Ovary (tissue), 7 donors: ENCODE measurements at regions not wholly inside any gene's neighbourhood (a gene's known extent, or its start where the extent isn't known, plus 50 kb on each side); places are given as distances from the start of the nearest gene placed in this dataset.

Experiments used
- DNase-seq, 5 donors: peaks; one replicate each; pipeline ENCODE4 v3.0.0-alpha.2; 2019 to 2020
- H3K27ac ChIP-seq, 2 donors: fragments of 200-600 bp; one replicate each; pipeline versions ENCODE4 v1.5.1 to v1.8.0; 2019 to 2022
- H3K27me3 ChIP-seq: fragments of 200-600 bp; one replicate; pipeline ENCODE4 v1.8.0; 2022
- H3K36me3 ChIP-seq: fragments of 200-600 bp; sonication (generic); one replicate; pipeline ENCODE4 v1.5.1; 2019
- H3K4me1 ChIP-seq: one replicate; pipeline ENCODE4 v1.8.1; 2013; ENCODE audit warnings: mild to moderate bottlenecking, moderate library complexity; ENCODE audit not compliant: insufficient read depth
- H3K4me3 ChIP-seq: fragments of 200-600 bp; sonication (generic); one replicate; pipeline ENCODE4 v1.5.1; 2017
- H3K9me3 ChIP-seq, 2 donors: fragments of 200-600 bp in 1 of 2; sonication (generic) in 1 of 2; one replicate each; pipeline versions ENCODE4 v1.5.1 to v1.8.1; 2013 to 2019; ENCODE audit warnings: mild to moderate bottlenecking in 1 of 2, moderate library complexity in 1 of 2
- EP300 ChIP-seq: sonication (generic); formaldehyde crosslinking; IDR thresholded peaks from one replicate; pipeline ENCODE4 v1.6.1; 2017; ENCODE audit warnings: antibody characterized with exemption
- POLR2A ChIP-seq: fragments of 450-650 bp; IDR thresholded peaks from one replicate; pipeline ENCODE4 v1.6.1; 2017; ENCODE audit warnings: antibody characterized with exemption, mild to moderate bottlenecking, moderate library complexity
- WGBS, 3 donors: extraction: QIAGEN DNeasy Blood & Tissue Kit in 1 of 3; methylation state at CpG; one replicate each; pipeline versions ENCODE4 v1.1.5 to v1.1.7; 2013 to 2017; 5-methylcytosine and 5-hydroxymethylcytosine counted together
- intact Hi-C, 4 donors: fragments of 100-400 bp; cut with DNase I; formaldehyde crosslinking; loops; one replicate each; pipeline versions ENCODE4 v1.11.0 to v1.15.1; 2022 to 2023
- TF ChIP-seq, protein P1 (sequence below), 3 donors: fragments of 450-650 bp in 2 of 3; fragments of 200-600 bp in 1 of 3; IDR thresholded peaks; one replicate each; pipeline versions ENCODE4 v1.5.1 to v1.8.0; 2016 to 2022; ENCODE audit warnings: antibody characterized with exemption in 3 of 3, mild to moderate bottlenecking in 1 of 3
- donor health status: DM: no; HTN: no; CAD: no; lungs with moderate emphysema.
- donor health status: DM: no; HTN: no; CAD: no.
- donor health status: Bipolar disorder and iron deficiency.
- donor health status: DM: no; HTN: no; CAD: no.
- donor health status: DM: yes; HTN: yes; CAD: no.

DNA sequence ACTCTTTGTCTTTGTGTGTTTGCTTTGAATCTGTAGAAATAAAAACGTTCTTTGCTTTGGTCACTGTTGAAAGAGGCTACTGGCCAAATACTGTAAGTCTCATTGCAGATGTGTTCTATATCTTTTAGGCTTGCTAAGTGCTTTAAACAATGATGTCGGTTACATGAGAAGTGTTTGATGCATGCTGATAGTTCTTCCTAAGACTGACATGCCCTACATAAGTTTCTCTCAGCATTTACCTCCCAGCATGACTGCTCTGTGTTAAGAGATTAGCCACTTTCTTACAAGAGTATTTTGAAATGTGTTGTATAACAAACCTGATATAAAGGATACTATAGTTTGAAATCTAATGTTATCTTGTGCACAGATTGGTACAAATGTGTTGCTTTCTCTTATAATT lies 1088.7 kb downstream of the NSUN3 start:
- no peaks in the 10 kb centered on the region for H3K4me1 ChIP-seq
- no peak overlapping the region for H3K4me3 ChIP-seq
- no peak overlapping the region for H3K27ac ChIP-seq
- intact Hi-C loops = no loop called here
- DNase-seq = no peak
- no peaks in the 10 kb centered on the region for H3K9me3 ChIP-seq
- TF ChIP-seq, protein P1, sequence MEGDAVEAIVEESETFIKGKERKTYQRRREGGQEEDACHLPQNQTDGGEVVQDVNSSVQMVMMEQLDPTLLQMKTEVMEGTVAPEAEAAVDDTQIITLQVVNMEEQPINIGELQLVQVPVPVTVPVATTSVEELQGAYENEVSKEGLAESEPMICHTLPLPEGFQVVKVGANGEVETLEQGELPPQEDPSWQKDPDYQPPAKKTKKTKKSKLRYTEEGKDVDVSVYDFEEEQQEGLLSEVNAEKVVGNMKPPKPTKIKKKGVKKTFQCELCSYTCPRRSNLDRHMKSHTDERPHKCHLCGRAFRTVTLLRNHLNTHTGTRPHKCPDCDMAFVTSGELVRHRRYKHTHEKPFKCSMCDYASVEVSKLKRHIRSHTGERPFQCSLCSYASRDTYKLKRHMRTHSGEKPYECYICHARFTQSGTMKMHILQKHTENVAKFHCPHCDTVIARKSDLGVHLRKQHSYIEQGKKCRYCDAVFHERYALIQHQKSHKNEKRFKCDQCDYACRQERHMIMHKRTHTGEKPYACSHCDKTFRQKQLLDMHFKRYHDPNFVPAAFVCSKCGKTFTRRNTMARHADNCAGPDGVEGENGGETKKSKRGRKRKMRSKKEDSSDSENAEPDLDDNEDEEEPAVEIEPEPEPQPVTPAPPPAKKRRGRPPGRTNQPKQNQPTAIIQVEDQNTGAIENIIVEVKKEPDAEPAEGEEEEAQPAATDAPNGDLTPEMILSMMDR (IDR thresholded peaks at IDR 0.05) = no peak
- 3 to 21% (median 3%) methylated on average over 2 of the region's 2 CpGs for WGBS, 3 donors
- H3K27me3 ChIP-seq = no peaks in the 10 kb centered on the region
- H3K36me3 ChIP-seq = no peaks in the 10 kb centered on the region

- Histone ChIP-seq H3K9me3 (no peaks in the 10 kb centered on the region), H3K27me3 (no peaks in the 10 kb centered on the region), H3K4me1 (no peaks in the 10 kb centered on the region), H3K27ac (no peak overlapping the region), H3K36me3 (no peaks in the 10 kb centered on the region), H3K4me3 (no peak overlapping the region)
- DNase-seq = no peak
- intact Hi-C loops = no loop called here
- WGBS, 3 donors = 74 to 89% (median 85%) methylated on average over 2 of the region's 2 CpGs
- TF ChIP-seq EP300 (no peak), POLR2A (no peak)
- TF ChIP-seq, protein P1 (IDR thresholded peaks at IDR 0.05) = no peak
Measured at GRCh38 chr3:95154766-95155165, 1091.9 kb downstream of the NSUN3 start.

- no peak for DNase-seq
- H3K27ac ChIP-seq = no peak overlapping the region
- H3K4me1 ChIP-seq = no peaks in the 10 kb centered on the region
- no peaks in the 10 kb centered on the region for H3K36me3 ChIP-seq
- no peaks in the 10 kb centered on the region for H3K9me3 ChIP-seq
- WGBS, 3 donors = 7 to 12% (median 11%) methylated on average over 1 of the region's 1 CpG
- no peak overlapping the region for H3K4me3 ChIP-seq
- intact Hi-C loops = no loop called here
- no peak for TF ChIP-seq POLR2A
- no peak for TF ChIP-seq EP300
- TF ChIP-seq, protein P1 (IDR thresholded peaks at IDR 0.05) = no peak
- H3K27me3 ChIP-seq = no peaks in the 10 kb centered on the region
Measured at GRCh38 chr3:95162794-95163193, 1099.9 kb downstream of the NSUN3 start.

DNA sequence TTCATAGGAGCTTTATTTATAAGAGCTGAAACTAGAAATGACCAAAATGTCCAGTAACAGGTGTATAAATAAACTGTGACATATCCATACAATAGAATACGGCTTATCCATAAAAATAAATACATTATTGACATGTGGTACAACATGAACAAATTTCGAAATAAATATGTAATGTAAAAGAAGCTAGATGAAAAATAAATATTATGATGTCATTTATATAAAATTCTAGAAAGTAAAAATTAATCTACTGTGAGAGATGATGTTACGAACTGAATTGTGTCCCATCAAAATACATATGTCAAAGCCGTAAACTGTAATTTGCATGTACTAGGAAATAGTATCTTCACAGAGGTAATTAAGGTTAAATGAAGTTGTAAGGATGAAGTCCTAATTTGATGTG lies 1104.9 kb downstream of the NSUN3 start:
- no peaks in the 10 kb centered on the region for H3K36me3 ChIP-seq
- no peak for DNase-seq
- H3K4me3 ChIP-seq = no peak overlapping the region
- H3K9me3 ChIP-seq = no peaks in the 10 kb centered on the region
- intact Hi-C loops = no loop called here
- TF ChIP-seq EP300 (no peak), POLR2A (no peak)
- TF ChIP-seq, protein P1 (IDR thresholded peaks at IDR 0.05) = no peak
- no peak overlapping the region for H3K27ac ChIP-seq
- WGBS, 3 donors = 93 to 96% (median 95%) methylated on average over 4 of the region's 4 CpGs
- no peaks in the 10 kb centered on the region for H3K27me3 ChIP-seq
- H3K4me1 ChIP-seq = no peaks in the 10 kb centered on the region

- intact Hi-C loops = no loop called here
- Histone ChIP-seq H3K4me3 (no peak overlapping the region), H3K9me3 (no peaks in the 10 kb centered on the region), H3K4me1 (no peaks in the 10 kb centered on the region), H3K27ac (no peak overlapping the region), H3K36me3 (no peaks in the 10 kb centered on the region), H3K27me3 (peaks cover 3% of the 10 kb centered on the region)
- no peak for DNase-seq
- WGBS, 3 donors = 95 to 98% (median 96%) methylated on average over 7 of the region's 7 CpGs
- TF ChIP-seq POLR2A = no peak
- no peak for TF ChIP-seq EP300
- TF ChIP-seq, protein P1 (IDR thresholded peaks at IDR 0.05) = no peak
Measured at GRCh38 chr3:95168526-95168925, 1105.7 kb downstream of the NSUN3 start.
